B cell (primary cell): ENCODE measurements at regions not wholly inside any gene's neighbourhood (a gene's known extent, or its start where the extent isn't known, plus 50 kb on each side); places are given as distances from the start of the nearest gene placed in this dataset.

ENCODE experiments used
- CTCF ChIP-seq: fragments of 200-600 bp; IDR thresholded peaks from one replicate; pipeline ENCODE4 v1.8.0; 2022; ENCODE audit warnings: antibody characterized with exemption, mild to moderate bottlenecking
- EZH2 ChIP-seq: IDR thresholded peaks from 2 replicates; pipeline ENCODE4 v1.6.1; 2012; ENCODE audit warnings: borderline replicate concordance, low read depth, mild to moderate bottlenecking, moderate library complexity, low read length; ENCODE audit not compliant: insufficient read depth, poor library complexity, severe bottlenecking

GRCh38 chr16:47849736-47850135 is 306.1 kb downstream of the ABCC12 start:
- TF ChIP-seq CTCF (no peak), EZH2 (no peak)
